ENCODE measurements at regions not wholly inside any gene's neighbourhood (a gene's known extent, or its start where the extent isn't known, plus 50 kb on each side); places are given as distances from the start of the nearest gene placed in this dataset.

DNA sequence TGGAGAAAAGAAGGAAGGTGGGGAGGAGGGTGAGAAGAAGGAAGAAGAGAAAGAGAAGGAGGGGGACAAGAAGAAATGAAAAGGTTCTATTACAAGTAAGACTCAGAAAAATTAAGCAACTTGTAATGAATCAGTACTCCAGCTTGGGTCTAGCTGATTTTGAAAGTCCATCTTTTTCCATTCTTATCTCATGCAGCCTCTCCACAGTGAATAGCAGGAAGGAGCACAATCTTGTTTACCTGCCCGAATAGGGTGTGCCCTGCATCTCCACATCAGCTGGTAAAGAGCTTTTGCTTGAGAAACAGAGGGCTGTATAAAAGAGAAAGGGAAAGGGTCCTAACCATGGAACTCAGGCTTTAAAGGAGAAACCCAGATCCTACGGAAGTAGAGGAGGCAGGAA lies 348.8 kb downstream of the TPBG start:
- ChIA-PET POLR2A (no interaction called here), CTCF (interaction anchor here (0.5 to 1.9 kb wide), 14 partner anchors 9 to 1349 kb away, joined by 3 to 8 read pairs (median 4); partner anchors contain the start of genes TPBG and UBE3D)
- Mint-ChIP-seq H3K4me1 (peaks cover 4% of the 10 kb centered on the region), H3K27me3 (ENCODE audit: low read depth) (peaks cover 5% of the 10 kb centered on the region; the same call in 1 of the 2 replicates), H3K4me3 (no peak overlapping the region), H3K9me3 (peaks cover 47% of the 10 kb centered on the region), H3K36me3 (peaks cover 38% of the 10 kb centered on the region), H3K27ac (no peak overlapping the region)
- TF ChIP-seq ZNF423 (CRISPR knock-in tag; IDR thresholded peaks at IDR 0.05): no peak
- TF ChIP-seq, protein P1, sequence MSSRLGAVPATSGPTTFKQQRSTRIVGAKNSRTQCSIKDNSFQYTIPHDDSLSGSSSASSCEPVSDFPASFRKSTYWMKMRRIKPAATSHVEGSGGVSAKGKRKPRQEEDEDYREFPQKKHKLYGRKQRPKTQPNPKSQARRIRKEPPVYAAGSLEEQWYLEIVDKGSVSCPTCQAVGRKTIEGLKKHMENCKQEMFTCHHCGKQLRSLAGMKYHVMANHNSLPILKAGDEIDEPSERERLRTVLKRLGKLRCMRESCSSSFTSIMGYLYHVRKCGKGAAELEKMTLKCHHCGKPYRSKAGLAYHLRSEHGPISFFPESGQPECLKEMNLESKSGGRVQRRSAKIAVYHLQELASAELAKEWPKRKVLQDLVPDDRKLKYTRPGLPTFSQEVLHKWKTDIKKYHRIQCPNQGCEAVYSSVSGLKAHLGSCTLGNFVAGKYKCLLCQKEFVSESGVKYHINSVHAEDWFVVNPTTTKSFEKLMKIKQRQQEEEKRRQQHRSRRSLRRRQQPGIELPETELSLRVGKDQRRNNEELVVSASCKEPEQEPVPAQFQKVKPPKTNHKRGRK (CRISPR knock-in tag; IDR thresholded peaks at IDR 0.05; ENCODE audit: borderline replicate concordance): no peak
- TF ChIP-seq, protein P2, sequence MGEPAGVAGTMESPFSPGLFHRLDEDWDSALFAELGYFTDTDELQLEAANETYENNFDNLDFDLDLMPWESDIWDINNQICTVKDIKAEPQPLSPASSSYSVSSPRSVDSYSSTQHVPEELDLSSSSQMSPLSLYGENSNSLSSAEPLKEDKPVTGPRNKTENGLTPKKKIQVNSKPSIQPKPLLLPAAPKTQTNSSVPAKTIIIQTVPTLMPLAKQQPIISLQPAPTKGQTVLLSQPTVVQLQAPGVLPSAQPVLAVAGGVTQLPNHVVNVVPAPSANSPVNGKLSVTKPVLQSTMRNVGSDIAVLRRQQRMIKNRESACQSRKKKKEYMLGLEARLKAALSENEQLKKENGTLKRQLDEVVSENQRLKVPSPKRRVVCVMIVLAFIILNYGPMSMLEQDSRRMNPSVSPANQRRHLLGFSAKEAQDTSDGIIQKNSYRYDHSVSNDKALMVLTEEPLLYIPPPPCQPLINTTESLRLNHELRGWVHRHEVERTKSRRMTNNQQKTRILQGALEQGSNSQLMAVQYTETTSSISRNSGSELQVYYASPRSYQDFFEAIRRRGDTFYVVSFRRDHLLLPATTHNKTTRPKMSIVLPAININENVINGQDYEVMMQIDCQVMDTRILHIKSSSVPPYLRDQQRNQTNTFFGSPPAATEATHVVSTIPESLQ (CRISPR knock-in tag; IDR thresholded peaks at IDR 0.05): no peak
- ATAC-seq (no peak), DNase-seq (ENCODE audit: low spot score) (no peak)

DNA sequence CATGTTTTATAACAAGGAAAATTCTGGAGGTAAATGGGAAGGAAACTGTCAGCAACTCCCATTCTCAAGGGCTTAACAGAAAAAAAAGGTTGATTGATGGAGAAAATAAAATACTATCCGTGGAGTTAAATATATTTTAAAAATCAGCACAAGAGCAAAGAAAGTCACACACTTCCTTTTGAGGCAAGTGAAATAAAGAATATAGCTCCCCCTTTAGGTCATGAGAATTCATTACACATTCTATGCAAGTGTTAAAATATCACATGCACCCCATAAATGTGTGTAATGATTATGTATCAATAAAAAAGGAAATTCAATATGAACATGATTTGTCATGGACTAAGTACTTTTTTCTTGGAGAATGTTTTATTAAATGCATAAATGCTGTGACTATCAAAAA lies 349.2 kb downstream of the TPBG start:
- TF ChIP-seq NFYB (CRISPR knock-in tag; conservative IDR thresholded peaks at IDR 0.05; ENCODE audit: low read depth): no peak
- TF ChIP-seq, protein P3, sequence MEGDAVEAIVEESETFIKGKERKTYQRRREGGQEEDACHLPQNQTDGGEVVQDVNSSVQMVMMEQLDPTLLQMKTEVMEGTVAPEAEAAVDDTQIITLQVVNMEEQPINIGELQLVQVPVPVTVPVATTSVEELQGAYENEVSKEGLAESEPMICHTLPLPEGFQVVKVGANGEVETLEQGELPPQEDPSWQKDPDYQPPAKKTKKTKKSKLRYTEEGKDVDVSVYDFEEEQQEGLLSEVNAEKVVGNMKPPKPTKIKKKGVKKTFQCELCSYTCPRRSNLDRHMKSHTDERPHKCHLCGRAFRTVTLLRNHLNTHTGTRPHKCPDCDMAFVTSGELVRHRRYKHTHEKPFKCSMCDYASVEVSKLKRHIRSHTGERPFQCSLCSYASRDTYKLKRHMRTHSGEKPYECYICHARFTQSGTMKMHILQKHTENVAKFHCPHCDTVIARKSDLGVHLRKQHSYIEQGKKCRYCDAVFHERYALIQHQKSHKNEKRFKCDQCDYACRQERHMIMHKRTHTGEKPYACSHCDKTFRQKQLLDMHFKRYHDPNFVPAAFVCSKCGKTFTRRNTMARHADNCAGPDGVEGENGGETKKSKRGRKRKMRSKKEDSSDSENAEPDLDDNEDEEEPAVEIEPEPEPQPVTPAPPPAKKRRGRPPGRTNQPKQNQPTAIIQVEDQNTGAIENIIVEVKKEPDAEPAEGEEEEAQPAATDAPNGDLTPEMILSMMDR (IDR thresholded peaks at IDR 0.05): peak; percentile 45
- no peak overlapping the region for H3K27ac Mint-ChIP-seq
- H3K36me3 Mint-ChIP-seq: peaks cover 39% of the 10 kb centered on the region
- ChIA-PET POLR2A (no interaction called here), CTCF (interaction anchor here (0.5 to 1.9 kb wide), 13 partner anchors 9 to 1349 kb away, joined by 3 to 8 read pairs (median 4); partner anchors contain the start of genes TPBG and UBE3D)
- H3K9me3 Mint-ChIP-seq: peaks cover 50% of the 10 kb centered on the region
- H3K4me1 Mint-ChIP-seq: peaks cover 4% of the 10 kb centered on the region
- DNase-seq (ENCODE audit: low spot score) (no peak), ATAC-seq (peak; percentile 46; the same call in 1 of the 2 replicates)
- no peak overlapping the region for H3K4me3 Mint-ChIP-seq
- H3K27me3 Mint-ChIP-seq (ENCODE audit: low read depth): peaks cover 5% of the 10 kb centered on the region; the same call in 1 of the 2 replicates

DNA sequence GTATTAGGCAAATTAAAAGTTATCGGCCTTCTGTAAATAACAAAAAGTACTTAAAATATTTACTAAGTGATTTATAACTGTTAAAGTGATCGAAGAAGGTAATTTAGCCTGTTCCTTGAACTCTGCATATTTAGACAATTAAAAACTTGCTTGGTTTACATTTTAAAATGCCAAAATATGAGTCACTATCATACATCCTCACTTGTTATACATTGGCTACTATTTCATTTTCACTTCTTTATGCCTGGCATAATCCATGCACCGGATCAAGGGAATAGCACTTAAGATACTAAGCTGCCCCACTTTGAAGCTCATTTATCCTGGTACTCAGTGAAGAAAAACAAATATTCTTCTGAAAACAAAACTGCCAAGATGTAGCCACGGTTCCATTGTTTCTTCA lies 344.6 kb downstream of the UBE3D start:
- no peak for TF ChIP-seq JUN (CRISPR knock-in tag; IDR thresholded peaks at IDR 0.05)
- no peaks in the 10 kb centered on the region for H3K4me1 Mint-ChIP-seq
- ChIA-PET CTCF (interaction anchor here (1.5 kb wide), 1 partner anchor 8 kb away, joined by 5 read pairs; no protein-coding TSS in a partner anchor), POLR2A (no interaction called here)
- peaks cover 5% of the 10 kb centered on the region; the same call in 1 of the 2 replicates for H3K27me3 Mint-ChIP-seq (ENCODE audit: low read depth)
- ATAC-seq (no peak), DNase-seq (ENCODE audit: low spot score) (no peak)
- H3K36me3 Mint-ChIP-seq: peaks cover 13% of the 10 kb centered on the region
- H3K9me3 Mint-ChIP-seq: peaks cover 25% of the 10 kb centered on the region
- no peak overlapping the region for H3K4me3 Mint-ChIP-seq
- H3K27ac Mint-ChIP-seq: no peak overlapping the region

DNA sequence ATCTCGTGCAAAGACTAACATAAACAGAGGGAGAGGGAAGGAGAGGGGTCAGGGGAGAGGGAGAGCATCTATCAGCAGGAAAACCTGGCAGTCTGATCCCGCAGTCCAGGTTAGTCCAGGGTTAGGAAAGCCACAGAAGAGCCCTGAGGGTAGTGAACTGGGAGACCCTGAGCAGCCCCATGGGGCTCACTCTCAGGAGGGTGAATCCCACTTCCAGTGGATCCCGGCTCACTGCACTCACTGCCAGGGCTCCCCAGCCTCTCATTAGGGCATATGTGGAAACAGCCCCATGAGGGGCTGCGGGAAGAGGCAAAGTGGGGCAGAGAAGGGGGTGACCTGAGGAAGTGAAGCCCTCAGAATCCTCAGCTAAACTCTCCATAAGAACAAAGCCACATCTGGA lies 329.9 kb downstream of the UBE3D start:
- CTCF ChIA-PET: no interaction called here
- H3K27me3 Mint-ChIP-seq (ENCODE audit: low read depth): no peaks in the 10 kb centered on the region
- H3K27ac Mint-ChIP-seq: no peak overlapping the region
- peaks cover 42% of the 10 kb centered on the region for H3K4me1 Mint-ChIP-seq
- TF ChIP-seq JUN (CRISPR knock-in tag; IDR thresholded peaks at IDR 0.05) (no peak), ESRRA (CRISPR knock-in tag; IDR thresholded peaks at IDR 0.05; ENCODE audit: borderline replicate concordance) (no peak)
- TF ChIP-seq, protein P4, sequence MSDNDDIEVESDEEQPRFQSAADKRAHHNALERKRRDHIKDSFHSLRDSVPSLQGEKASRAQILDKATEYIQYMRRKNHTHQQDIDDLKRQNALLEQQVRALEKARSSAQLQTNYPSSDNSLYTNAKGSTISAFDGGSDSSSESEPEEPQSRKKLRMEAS (CRISPR knock-in tag; IDR thresholded peaks at IDR 0.05): no peak
- POLR2A ChIA-PET: no interaction called here
- ATAC-seq: no peak
- no peak overlapping the region for H3K4me3 Mint-ChIP-seq
- H3K9me3 Mint-ChIP-seq: peaks cover 7% of the 10 kb centered on the region
- no peaks in the 10 kb centered on the region for H3K36me3 Mint-ChIP-seq
- no peak for DNase-seq (ENCODE audit: low spot score)

DNA sequence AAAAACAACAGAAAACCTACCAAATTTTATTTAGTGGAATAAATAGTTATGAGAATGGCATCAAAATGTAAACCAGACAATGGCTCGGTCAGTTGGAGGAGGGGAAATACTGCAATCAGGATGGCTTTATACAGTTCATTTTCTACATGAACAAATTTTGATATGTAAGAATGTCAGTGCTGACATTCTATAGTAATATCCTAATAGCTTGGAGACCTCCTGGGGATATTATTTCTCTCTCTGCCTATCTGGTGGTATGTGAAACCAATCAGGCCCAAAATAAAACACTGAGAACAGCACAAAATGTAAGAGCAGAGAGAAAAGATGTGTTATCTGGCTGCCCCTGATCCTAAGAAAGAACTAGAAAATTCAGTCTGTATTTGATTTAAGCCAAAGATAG lies 327.7 kb downstream of the UBE3D start:
- CTCF ChIA-PET: interaction anchor here (1.7 kb wide), 1 partner anchor 25 kb away, joined by 8 read pairs; no protein-coding TSS in a partner anchor
- H3K36me3 Mint-ChIP-seq: no peaks in the 10 kb centered on the region
- ATAC-seq: no peak
- no peaks in the 10 kb centered on the region for H3K27me3 Mint-ChIP-seq (ENCODE audit: low read depth)
- no peak overlapping the region for H3K4me3 Mint-ChIP-seq
- H3K4me1 Mint-ChIP-seq: peaks cover 57% of the 10 kb centered on the region
- peaks cover 7% of the 10 kb centered on the region for H3K9me3 Mint-ChIP-seq
- POLR2A ChIA-PET: no interaction called here
- DNase-seq (ENCODE audit: low spot score): no peak
- H3K27ac Mint-ChIP-seq: peak overlapping the region; percentile 36
- no peak for TF ChIP-seq ZNF423 (CRISPR knock-in tag; IDR thresholded peaks at IDR 0.05)
- TF ChIP-seq, protein P5, sequence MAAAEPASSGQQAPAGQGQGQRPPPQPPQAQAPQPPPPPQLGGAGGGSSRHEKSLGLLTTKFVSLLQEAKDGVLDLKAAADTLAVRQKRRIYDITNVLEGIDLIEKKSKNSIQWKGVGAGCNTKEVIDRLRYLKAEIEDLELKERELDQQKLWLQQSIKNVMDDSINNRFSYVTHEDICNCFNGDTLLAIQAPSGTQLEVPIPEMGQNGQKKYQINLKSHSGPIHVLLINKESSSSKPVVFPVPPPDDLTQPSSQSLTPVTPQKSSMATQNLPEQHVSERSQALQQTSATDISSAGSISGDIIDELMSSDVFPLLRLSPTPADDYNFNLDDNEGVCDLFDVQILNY (CRISPR knock-in tag; IDR thresholded peaks at IDR 0.05): no peak
- no peak for TF ChIP-seq NR2C2 (CRISPR knock-in tag; IDR thresholded peaks at IDR 0.05)
- TF ChIP-seq, protein P6, sequence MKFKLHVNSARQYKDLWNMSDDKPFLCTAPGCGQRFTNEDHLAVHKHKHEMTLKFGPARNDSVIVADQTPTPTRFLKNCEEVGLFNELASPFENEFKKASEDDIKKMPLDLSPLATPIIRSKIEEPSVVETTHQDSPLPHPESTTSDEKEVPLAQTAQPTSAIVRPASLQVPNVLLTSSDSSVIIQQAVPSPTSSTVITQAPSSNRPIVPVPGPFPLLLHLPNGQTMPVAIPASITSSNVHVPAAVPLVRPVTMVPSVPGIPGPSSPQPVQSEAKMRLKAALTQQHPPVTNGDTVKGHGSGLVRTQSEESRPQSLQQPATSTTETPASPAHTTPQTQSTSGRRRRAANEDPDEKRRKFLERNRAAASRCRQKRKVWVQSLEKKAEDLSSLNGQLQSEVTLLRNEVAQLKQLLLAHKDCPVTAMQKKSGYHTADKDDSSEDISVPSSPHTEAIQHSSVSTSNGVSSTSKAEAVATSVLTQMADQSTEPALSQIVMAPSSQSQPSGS (CRISPR knock-in tag; IDR thresholded peaks at IDR 0.05; ENCODE audit: borderline replicate concordance, low read depth): no peak
- TF ChIP-seq, protein P7, sequence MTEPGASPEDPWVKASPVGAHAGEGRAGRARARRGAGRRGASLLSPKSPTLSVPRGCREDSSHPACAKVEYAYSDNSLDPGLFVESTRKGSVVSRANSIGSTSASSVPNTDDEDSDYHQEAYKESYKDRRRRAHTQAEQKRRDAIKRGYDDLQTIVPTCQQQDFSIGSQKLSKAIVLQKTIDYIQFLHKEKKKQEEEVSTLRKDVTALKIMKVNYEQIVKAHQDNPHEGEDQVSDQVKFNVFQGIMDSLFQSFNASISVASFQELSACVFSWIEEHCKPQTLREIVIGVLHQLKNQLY (CRISPR knock-in tag; IDR thresholded peaks at IDR 0.05): no peak
- TF ChIP-seq FOXK1 (CRISPR knock-in tag; IDR thresholded peaks at IDR 0.05): no peak
